GM08714 (cell line): ENCODE measurements at regions not wholly inside any gene's neighbourhood (a gene's known extent, or its start where the extent isn't known, plus 50 kb on each side); places are given as distances from the start of the nearest gene placed in this dataset.
"Not testable (repeated sequence)": the region's sequence is repeated elsewhere in the genome, so short reads cannot be mapped to it uniquely, and the experiment has no call there.

Source experiments
- H3K4me3 ChIP-seq: fragments of 200-500 bp; sonication (Bioruptor generic); 2 replicates; pipeline ENCODE4 v1.5.1; 2014; ENCODE audit warnings: mild to moderate bottlenecking, low read length, inconsistent platforms
- ZNF274 ChIP-seq: IDR thresholded peaks from 2 replicates; pipeline ENCODE4 v1.6.1; 2012; ENCODE audit warnings: mild to moderate bottlenecking, low read depth, low read length

DNA sequence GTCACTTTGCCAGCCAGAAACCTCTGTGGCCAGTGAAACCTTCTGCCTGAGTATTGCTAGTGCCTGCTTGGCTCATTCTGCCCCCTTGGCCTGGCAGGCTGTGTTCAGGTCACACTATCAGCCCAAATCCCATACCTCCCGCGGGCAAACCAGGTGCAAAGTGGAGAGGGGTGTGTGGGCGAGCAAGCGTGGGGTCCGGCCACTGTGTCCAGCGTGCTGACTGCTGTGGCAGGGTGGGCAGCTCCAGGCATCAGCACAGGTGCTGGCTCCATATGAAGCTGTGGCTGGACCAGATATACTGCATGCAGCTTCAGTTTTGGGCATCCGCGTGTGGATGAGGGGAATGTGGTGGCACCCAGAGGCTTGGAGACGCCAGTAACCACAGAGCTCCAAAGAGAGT is 576.5 kb upstream of the EDIL3 start:
- TF ChIP-seq ZNF274, result no peak
- no peak overlapping the region for H3K4me3 ChIP-seq

DNA sequence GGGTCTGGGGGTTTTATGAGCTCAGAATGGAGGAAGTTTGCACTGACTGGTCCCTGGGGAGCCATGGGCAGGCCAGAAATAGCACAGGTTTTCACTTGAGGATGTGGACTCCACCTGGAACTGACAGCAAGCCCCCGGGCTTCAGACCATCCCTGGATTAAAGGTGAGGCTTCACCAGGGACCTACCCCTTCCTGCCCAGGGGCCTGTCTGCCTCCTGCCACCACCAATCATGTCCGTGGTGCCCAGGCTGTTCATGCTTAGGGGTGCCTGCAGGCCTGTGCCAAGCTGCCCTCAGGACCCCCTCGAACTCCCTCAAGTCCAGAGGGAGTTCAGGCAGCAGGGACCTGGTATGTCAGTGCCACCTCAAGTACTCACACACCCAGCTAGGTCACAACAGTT is 577.2 kb upstream of the EDIL3 start:
- TF ChIP-seq ZNF274, result no peak
- H3K4me3 ChIP-seq, result no peak overlapping the region

DNA sequence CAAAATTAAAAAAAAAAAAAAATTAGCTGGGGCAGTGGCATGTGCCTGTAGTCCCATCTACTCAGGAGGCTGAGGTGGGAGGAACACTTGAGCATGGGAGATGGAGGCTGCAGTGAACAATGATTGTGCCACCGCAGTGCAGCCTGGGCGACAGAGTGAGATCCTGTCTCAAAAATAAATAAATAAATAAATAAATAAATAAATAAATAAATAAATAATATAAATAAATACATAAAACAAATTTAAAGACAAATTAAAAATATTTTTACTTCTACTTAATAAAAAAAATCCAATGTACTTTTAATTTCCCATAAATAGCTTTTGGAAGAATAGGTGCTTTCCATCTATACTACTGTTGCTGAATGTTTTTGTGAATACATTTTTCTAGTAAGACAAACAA is 598.4 kb upstream of the EDIL3 start:
- no peak overlapping the region for H3K4me3 ChIP-seq
- no peak for TF ChIP-seq ZNF274

DNA sequence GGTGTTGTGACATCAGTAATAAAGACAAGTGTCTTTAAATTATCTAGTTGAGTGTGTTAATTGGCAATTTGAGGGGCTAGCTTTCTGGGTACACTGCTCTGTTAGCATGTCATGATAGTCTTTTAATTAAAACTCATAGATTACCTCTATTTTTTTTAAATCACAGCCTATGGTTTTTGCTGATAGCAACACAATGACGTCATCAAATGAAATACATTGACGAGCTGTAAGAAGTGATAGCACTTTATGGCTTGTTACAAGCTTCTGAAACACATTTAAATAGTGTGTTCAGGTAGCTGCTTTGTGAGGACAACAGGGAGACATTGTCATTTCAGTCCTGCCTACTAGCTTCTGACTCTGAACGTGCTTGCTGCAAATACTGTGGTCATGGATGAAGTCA is 600.5 kb upstream of the EDIL3 start:
- H3K4me3 ChIP-seq, result no peak overlapping the region
- TF ChIP-seq ZNF274, result no peak

DNA sequence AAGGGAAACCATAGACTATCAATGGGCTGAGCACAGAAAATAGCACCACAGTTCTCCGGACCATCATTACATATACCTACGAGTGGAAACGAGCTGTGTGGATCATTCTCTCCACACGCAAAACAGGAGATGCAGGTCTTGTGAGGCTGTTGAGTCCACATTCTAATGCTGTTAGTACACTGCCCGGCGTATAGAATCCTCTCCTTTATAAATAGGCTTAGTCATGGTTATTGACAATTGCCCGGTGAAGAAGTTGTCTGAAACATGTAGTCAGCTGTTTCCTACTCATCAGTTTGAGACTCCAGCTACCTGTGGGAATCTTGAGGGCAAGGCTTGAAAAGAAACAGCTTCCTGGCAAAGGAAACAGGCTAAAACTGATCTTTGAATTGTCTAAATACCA is 602.0 kb upstream of the EDIL3 start:
- TF ChIP-seq ZNF274, result no peak
- no peak overlapping the region for H3K4me3 ChIP-seq

DNA sequence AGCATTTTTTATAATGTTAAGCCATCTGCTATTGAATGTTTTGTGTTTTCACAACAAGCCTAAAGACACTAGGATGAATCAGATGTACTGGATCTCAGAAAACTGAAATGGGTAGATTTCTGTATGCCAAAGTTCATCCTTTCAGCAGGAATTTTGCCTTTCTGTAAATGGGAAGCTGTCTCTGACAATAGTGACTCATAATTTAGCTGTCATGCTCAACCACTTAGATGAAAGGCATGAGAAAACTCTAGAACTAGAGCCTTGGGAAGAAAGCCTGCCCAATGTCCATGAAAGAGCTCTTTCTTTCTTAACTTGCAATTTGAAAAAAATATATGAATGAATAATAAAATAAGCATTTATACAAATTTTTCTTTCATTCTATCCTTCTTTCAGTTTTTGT is 616.0 kb upstream of the EDIL3 start:
- H3K4me3 ChIP-seq, result no peak overlapping the region
- TF ChIP-seq ZNF274, result no peak

DNA sequence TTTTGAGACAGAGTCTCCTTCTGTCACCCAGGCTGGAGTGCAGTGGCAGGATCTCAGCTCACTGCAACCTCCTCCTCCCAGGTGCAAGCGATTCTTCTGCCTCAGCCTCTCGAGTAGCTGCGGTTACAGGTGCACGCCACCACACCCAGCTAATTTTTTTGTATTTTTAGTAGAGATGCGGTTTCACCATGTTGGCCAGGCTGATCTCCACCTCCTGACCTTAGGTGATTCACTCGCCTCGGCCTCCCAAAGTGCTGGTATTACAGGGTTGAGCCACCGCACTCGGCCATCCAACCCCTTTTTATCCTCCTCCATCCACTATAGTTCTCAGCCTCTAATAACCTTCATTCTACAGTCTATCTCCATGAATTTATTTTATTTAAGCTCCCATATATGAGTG is 617.3 kb upstream of the EDIL3 start:
- not testable (repeated sequence) for H3K4me3 ChIP-seq

DNA sequence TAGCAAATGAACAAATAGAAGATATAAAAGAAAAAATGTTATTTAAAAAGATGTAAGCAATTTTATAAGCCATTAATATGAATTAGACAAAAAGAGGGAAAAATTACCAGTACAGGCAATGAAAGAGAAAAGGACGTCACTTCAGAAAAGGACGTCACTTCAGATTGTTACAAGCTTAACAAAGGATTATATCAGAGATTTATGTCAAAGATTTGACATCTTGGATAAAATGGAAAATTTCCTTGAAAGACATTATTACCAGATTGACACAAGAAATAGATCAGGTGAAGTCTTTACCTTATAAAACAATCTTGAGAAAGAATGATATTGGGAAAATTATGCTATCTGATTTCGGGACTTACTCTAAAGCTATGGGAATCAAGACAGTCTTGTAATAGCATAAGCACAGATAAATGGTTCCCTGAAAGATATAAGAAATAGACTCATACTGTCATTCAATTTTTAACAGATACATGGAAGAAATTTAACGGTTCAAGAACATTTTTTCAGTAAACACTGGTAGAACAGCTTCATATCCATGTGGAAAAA is 625.4 kb upstream of the EDIL3 start:
- no peak overlapping the region for H3K4me3 ChIP-seq
- TF ChIP-seq ZNF274, result no peak

DNA sequence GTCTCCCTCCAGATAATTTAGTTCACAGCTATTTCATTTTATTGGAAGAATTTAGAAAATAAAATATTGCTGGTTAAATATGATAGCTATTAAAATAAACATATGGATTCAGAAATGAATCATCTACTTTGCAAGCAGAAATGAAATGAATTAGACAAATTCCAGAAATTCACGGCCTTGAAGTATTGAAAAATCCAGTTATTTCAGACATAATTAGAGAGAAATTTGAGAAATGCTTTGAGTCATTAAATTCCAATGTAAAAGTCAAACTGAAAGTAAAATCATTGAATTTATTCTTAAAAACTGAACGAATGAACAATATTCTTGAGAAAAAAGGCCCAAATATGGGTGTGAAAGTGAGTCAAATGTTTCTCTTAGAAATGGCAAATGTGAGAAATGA is 632.6 kb upstream of the EDIL3 start:
- TF ChIP-seq ZNF274, result no peak
- H3K4me3 ChIP-seq, result no peak overlapping the region

DNA sequence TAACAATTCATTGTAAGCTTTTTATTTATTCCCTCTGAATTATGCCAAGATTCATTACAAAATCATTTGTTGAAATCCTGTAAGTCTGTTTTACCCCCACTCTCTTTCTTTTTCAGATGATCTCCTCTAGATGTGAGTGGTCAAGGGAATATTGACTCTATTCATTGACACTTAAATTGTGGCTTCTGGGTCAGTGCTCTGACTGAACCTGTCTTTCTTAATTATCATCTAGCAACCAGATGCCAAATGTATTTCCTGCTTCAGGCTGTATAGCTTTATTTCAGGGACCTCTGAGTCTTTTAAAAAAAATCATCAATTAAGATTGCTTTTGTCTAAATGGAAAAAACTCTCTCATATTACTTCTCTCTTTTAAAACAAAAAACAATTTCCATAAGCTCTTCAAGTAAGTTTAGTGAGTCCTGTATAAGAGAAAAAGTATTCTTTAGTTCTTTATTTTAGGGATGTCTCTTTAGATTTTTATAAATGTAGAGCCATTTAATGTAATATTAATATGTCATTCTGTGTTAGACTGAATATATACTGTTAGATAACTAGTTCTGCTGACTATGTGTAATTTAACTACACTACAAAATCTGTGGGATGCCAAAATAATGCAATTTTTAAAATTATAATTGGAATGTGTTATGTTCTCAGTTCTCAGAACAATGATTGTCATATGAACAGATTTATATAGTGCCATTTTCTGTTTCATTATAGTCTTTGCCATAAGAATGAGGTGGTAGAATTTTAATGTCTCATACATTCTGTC is 645.8 kb upstream of the EDIL3 start:
- no peak for TF ChIP-seq ZNF274
- no peak overlapping the region for H3K4me3 ChIP-seq

DNA sequence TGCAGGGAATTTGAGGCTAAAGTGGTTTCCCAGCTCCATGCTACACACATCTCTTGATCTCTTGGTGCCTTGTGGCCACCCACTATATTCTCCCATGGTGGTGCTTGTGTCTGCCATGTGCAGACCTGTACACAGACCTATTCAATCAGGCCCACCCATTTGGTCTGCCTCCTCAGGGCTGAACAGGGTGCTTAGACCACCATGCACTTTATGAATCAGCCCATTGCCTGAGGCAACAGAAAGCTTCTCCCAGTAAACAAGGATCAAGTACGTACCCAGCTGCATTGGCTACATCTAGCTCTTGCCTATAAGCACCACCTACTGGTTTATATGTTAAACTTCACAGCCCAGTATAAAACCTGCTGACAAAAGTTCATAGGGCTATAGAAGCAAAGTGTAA is 664.3 kb upstream of the EDIL3 start:
- no peak overlapping the region for H3K4me3 ChIP-seq

DNA sequence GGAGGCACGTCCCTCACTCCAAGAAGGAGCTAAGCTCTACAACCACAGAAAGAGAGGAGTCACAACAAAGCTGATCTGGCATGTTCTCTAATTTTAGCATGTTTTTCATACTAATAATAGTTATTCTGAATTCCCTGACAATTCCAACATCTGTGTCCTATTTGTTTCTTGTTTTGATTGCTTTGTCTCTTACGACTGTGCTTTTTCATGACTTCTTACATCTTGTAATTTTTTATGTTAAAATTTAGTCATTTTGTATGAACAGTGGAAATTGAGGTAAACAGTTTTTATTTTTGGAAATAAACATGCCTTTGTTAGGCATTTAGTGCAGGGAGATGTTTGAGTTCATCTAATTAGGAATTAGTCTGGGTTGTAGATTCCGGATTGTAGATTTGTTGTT is 668.1 kb upstream of the EDIL3 start:
- TF ChIP-seq ZNF274, result no peak

More for the DNA sequence above, 664.3 kb upstream of the EDIL3 start:
- TF ChIP-seq ZNF274, result no peak

DNA sequence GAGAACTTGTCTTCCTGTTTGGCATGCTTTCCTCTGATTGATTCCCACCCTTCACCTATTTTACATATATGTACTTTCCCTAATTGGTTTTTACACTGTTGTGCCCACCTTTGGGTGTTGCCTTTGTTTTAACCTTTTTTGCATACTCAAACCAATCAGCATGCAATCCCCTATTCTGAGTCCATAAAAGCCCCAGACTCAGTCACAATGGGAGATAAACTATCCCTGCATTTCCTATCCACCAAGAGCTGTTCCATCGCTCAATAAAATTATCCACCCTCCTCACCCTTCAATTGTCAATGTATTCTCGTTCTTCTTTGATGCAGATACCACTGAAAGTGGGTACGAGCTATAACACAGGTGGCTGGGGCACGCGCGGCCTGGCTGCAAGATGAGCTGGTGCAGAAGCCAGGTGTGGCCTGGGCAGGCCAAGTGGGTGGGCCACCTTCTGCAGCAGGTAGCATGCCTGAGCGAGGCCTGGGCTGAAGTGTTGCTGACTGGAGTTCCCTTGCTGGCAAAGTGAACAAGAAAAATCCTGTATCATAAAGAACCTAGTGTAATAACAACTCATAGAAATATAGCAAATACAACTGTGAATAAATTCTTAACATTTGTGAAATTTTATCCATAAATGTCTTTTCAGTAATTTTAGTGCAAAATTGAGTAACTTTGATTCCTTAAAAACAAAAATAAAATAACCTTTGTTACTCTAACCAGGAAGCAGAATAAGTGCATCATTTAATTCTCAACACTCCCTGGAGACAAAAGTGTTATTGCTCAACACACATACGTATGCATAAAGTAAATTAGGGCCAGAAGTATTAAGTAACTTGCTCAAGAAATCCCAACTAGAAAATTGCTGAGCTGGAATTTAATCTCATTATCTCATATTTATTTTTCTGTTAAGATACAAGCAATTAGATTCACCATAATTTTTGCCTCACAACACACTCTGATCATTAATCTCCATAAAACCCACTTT is 685.3 kb upstream of the EDIL3 start:
- TF ChIP-seq ZNF274, result no peak
- no peak overlapping the region for H3K4me3 ChIP-seq

More for the DNA sequence above, 668.1 kb upstream of the EDIL3 start:
- no peak overlapping the region for H3K4me3 ChIP-seq

DNA sequence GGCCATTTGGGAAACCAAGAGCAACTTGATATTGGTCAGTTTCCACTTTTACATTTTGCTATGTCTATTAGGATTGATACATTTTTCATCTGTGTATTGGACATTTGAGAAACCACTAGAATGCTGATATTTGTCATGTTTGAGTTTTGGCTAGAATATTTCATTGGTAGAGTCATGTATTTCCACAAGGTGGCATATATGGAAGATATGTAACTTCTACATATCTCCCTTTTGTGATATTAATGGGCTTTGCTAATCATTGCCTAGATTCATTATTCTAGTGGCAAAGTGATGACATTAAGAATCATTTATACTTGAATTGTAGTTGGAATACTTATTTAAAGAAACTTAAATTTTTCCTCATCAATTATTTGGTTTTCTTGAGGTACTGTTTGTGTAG is 692.9 kb upstream of the EDIL3 start:
- no peak overlapping the region for H3K4me3 ChIP-seq
- TF ChIP-seq ZNF274, result no peak

DNA sequence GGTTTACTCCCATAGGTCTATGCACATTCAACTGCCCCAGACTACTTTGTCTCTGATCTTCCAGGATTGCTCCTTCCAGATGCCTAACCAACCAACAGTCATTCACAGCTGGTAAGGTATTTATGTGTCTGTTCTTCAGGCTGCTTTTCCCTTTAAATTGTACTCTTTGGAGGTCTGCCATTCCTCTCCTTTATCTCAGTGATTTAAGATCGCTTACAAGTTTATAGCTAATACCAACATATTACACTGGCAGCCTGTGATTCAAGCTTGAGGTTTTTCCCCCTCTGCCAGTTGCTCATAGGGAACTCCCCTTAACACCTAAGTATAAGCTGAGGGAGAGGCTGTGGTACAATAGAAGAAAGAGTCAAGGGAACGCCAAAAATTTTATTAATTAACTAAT is 711.7 kb upstream of the EDIL3 start:
- no peak overlapping the region for H3K4me3 ChIP-seq
- TF ChIP-seq ZNF274, result no peak
